Mucosa of stomach (tissue), 1 donor: ENCODE measurements at regions not wholly inside any gene's neighbourhood (a gene's known extent, or its start where the extent isn't known, plus 50 kb on each side); places are given as distances from the start of the nearest gene placed in this dataset.
"Not testable (repeated sequence)": the region's sequence is repeated elsewhere in the genome, so short reads cannot be mapped to it uniquely, and the experiment has no call there.

Experiments
- H3K27me3 ChIP-seq: one replicate; pipeline ENCODE4 v1.7.0; 2013; ENCODE audit warnings: mild to moderate bottlenecking, low read length; ENCODE audit not compliant: control insufficient read depth, insufficient read depth
- H3K36me3 ChIP-seq: one replicate; pipeline ENCODE4 v1.7.0; 2013; ENCODE audit warnings: low read length; ENCODE audit not compliant: control insufficient read depth, insufficient read depth
- H3K4me1 ChIP-seq: one replicate; pipeline ENCODE4 v1.7.0; 2013; ENCODE audit warnings: mild to moderate bottlenecking, low read length; ENCODE audit not compliant: control insufficient read depth, insufficient read depth
- H3K4me3 ChIP-seq: one replicate; pipeline ENCODE4 v1.7.0; 2013; ENCODE audit warnings: low read length
- H3K9ac ChIP-seq: one replicate; pipeline ENCODE4 v1.7.0; 2013; ENCODE audit warnings: mild to moderate bottlenecking, low read length, moderate library complexity
- H3K9me3 ChIP-seq: one replicate; pipeline ENCODE4 v1.7.0; 2013; ENCODE audit warnings: mild to moderate bottlenecking, low read length, moderate library complexity; ENCODE audit not compliant: control insufficient read depth
- donor health status: Pancreatic carcinoma.

- Histone ChIP-seq H3K9ac (peak overlapping the region; percentile 11), H3K36me3 (no peaks in the 10 kb centered on the region), H3K9me3 (no peaks in the 10 kb centered on the region), H3K27me3 (no peaks in the 10 kb centered on the region), H3K4me1 (peaks cover 42% of the 10 kb centered on the region), H3K4me3 (no peak overlapping the region)
These were observed 101.9 kb downstream of the QRSL1 start for GRCh38 chr6:106731144-106731842.

- peak overlapping the region; percentile 11 for H3K9ac ChIP-seq
- H3K4me1 ChIP-seq = peaks cover 42% of the 10 kb centered on the region
- no peaks in the 10 kb centered on the region for H3K27me3 ChIP-seq
- H3K9me3 ChIP-seq = no peaks in the 10 kb centered on the region
- no peak overlapping the region for H3K4me3 ChIP-seq
- no peaks in the 10 kb centered on the region for H3K36me3 ChIP-seq
These were observed 101.3 kb downstream of the QRSL1 start for GRCh38 chr6:106730718-106731117.

- no peak overlapping the region for H3K9ac ChIP-seq
- no peak overlapping the region for H3K4me3 ChIP-seq
- peaks cover 42% of the 10 kb centered on the region for H3K4me1 ChIP-seq
- H3K27me3 ChIP-seq = no peaks in the 10 kb centered on the region
- H3K36me3 ChIP-seq = no peaks in the 10 kb centered on the region
- no peaks in the 10 kb centered on the region for H3K9me3 ChIP-seq
These were observed 100.9 kb downstream of the QRSL1 start for GRCh38 chr6:106730264-106730663.

GRCh38 chr6:106729841-106730240 lies 100.5 kb downstream of the QRSL1 start:
- H3K4me1 ChIP-seq = peaks cover 42% of the 10 kb centered on the region
- no peaks in the 10 kb centered on the region for H3K27me3 ChIP-seq
- H3K9me3 ChIP-seq = no peaks in the 10 kb centered on the region
- no peaks in the 10 kb centered on the region for H3K36me3 ChIP-seq
- no peak overlapping the region for H3K4me3 ChIP-seq
- H3K9ac ChIP-seq = no peak overlapping the region

GRCh38 chr6:106728296-106728870 lies 99.0 kb downstream of the QRSL1 start:
- Histone ChIP-seq H3K4me1 (peaks cover 42% of the 10 kb centered on the region), H3K9ac (no peak overlapping the region), H3K27me3 (no peaks in the 10 kb centered on the region), H3K4me3 (no peak overlapping the region), H3K9me3 (no peaks in the 10 kb centered on the region), H3K36me3 (no peaks in the 10 kb centered on the region)

- Histone ChIP-seq H3K9ac (no peak overlapping the region), H3K4me3 (no peak overlapping the region), H3K27me3 (no peaks in the 10 kb centered on the region), H3K36me3 (no peaks in the 10 kb centered on the region), H3K9me3 (no peaks in the 10 kb centered on the region), H3K4me1 (peaks cover 42% of the 10 kb centered on the region)
These were observed 98.2 kb downstream of the QRSL1 start for GRCh38 chr6:106727480-106728149.

GRCh38 chr6:106724848-106725247 lies 95.5 kb downstream of the QRSL1 start:
- Histone ChIP-seq H3K4me3 (no peak overlapping the region), H3K4me1 (peaks cover 23% of the 10 kb centered on the region), H3K9ac (no peak overlapping the region), H3K27me3 (no peaks in the 10 kb centered on the region), H3K36me3 (no peaks in the 10 kb centered on the region), H3K9me3 (no peaks in the 10 kb centered on the region)

- peaks cover 18% of the 10 kb centered on the region for H3K4me1 ChIP-seq
- no peaks in the 10 kb centered on the region for H3K9me3 ChIP-seq
- no peaks in the 10 kb centered on the region for H3K36me3 ChIP-seq
- no peak overlapping the region for H3K9ac ChIP-seq
- H3K4me3 ChIP-seq = no peak overlapping the region
- H3K27me3 ChIP-seq = no peaks in the 10 kb centered on the region
These were observed 95.0 kb downstream of the QRSL1 start for GRCh38 chr6:106724337-106724736.

- H3K36me3 ChIP-seq, H3K9ac ChIP-seq, H3K9me3 ChIP-seq, H3K27me3 ChIP-seq, H3K4me3 ChIP-seq: not testable (repeated sequence)
- peaks cover 11% of the 10 kb centered on the region for H3K4me1 ChIP-seq
These were observed 94.0 kb downstream of the QRSL1 start for GRCh38 chr6:106723419-106723818.

- H3K9me3 ChIP-seq, H3K9ac ChIP-seq, H3K36me3 ChIP-seq, H3K4me3 ChIP-seq, H3K27me3 ChIP-seq: not testable (repeated sequence)
- peaks cover 11% of the 10 kb centered on the region for H3K4me1 ChIP-seq
These were observed 91.8 kb downstream of the QRSL1 start for GRCh38 chr6:106721189-106721588.
